Activated T-helper 2 cell treated with anti-CD3 and anti-CD28 coated beads, Interferon-gamma antibody, Interleukin-2, Interleukin-4, amounts not matched to agents 10 μg/mL and 5 μg/mL and 100 μg/mL, durations not matched to agents 14 hours and 24 hours and 36 hours (primary cell): ENCODE measurements at regions not wholly inside any gene's neighbourhood (a gene's known extent, or its start where the extent isn't known, plus 50 kb on each side); places are given as distances from the start of the nearest gene placed in this dataset.
"Not testable (repeated sequence)": the region's sequence is repeated elsewhere in the genome, so short reads cannot be mapped to it uniquely, and the experiment has no call there.

Experiments used
- DNase-seq: peaks from one replicate; pipeline ENCODE4 v3.0.0; 2021; ENCODE audit warnings: low spot score
- H3K27ac Mint-ChIP-seq: one replicate; pipeline ENCODE4 v1.8.0; 2021; ENCODE audit warnings: mixed read lengths
- H3K27me3 Mint-ChIP-seq: one replicate; pipeline ENCODE4 v1.8.0; 2021; ENCODE audit warnings: low read depth, mixed read lengths
- H3K36me3 Mint-ChIP-seq: one replicate; pipeline ENCODE4 v1.8.0; 2021; ENCODE audit warnings: low read depth, mixed read lengths
- H3K4me1 Mint-ChIP-seq: one replicate; pipeline ENCODE4 v1.8.0; 2021; ENCODE audit warnings: low read depth, mixed read lengths
- H3K4me3 Mint-ChIP-seq: one replicate; pipeline ENCODE4 v1.8.0; 2021; ENCODE audit warnings: low read depth, mild to moderate bottlenecking, moderate library complexity, mixed read lengths
- H3K9me3 Mint-ChIP-seq: one replicate; pipeline ENCODE4 v1.8.0; 2021; ENCODE audit warnings: mixed read lengths
- intact Hi-C: fragments of 100-400 bp; cut with micrococcal nuclease; formaldehyde crosslinking; loops from one replicate; pipeline ENCODE4 v1.15.1; 2023

- Mint-ChIP-seq H3K9me3 (peaks cover 10% of the 10 kb centered on the region), H3K27me3 (peaks cover 9% of the 10 kb centered on the region), H3K4me1 (peaks cover 11% of the 10 kb centered on the region), H3K4me3 (no peak overlapping the region), H3K27ac (no peak overlapping the region), H3K36me3 (no peaks in the 10 kb centered on the region)
- intact Hi-C loops: no loop called here
- no peak for DNase-seq
These were observed 54.9 kb upstream of the NBPF3 start for GRCh38 chr1:21385022-21385421.

GRCh38 chr1:21384620-21385019 lies 55.3 kb upstream of the NBPF3 start:
- DNase-seq: no peak
- H3K27ac Mint-ChIP-seq: no peak overlapping the region
- peaks cover 9% of the 10 kb centered on the region for H3K4me1 Mint-ChIP-seq
- intact Hi-C loops: no loop called here
- H3K27me3 Mint-ChIP-seq: peaks cover 12% of the 10 kb centered on the region
- H3K9me3 Mint-ChIP-seq: peaks cover 8% of the 10 kb centered on the region
- no peak overlapping the region for H3K4me3 Mint-ChIP-seq
- no peaks in the 10 kb centered on the region for H3K36me3 Mint-ChIP-seq

GRCh38 chr1:21383785-21384401 lies 56.0 kb upstream of the NBPF3 start:
- H3K27ac Mint-ChIP-seq: no peak overlapping the region
- no peaks in the 10 kb centered on the region for H3K36me3 Mint-ChIP-seq
- H3K4me1 Mint-ChIP-seq: peaks cover 9% of the 10 kb centered on the region
- DNase-seq: no peak
- intact Hi-C loops: no loop called here
- H3K9me3 Mint-ChIP-seq: peaks cover 11% of the 10 kb centered on the region
- H3K4me3 Mint-ChIP-seq: no peak overlapping the region
- H3K27me3 Mint-ChIP-seq: peaks cover 14% of the 10 kb centered on the region

- intact Hi-C loops: no loop called here
- peaks cover 9% of the 10 kb centered on the region for H3K4me1 Mint-ChIP-seq
- peaks cover 15% of the 10 kb centered on the region for H3K9me3 Mint-ChIP-seq
- no peak for DNase-seq
- no peaks in the 10 kb centered on the region for H3K36me3 Mint-ChIP-seq
- H3K27ac Mint-ChIP-seq: no peak overlapping the region
- peaks cover 14% of the 10 kb centered on the region for H3K27me3 Mint-ChIP-seq
- H3K4me3 Mint-ChIP-seq: no peak overlapping the region
These were observed 58.6 kb upstream of the NBPF3 start for GRCh38 chr1:21381354-21381753.

GRCh38 chr1:21380147-21380546 lies 59.8 kb upstream of the NBPF3 start:
- H3K36me3 Mint-ChIP-seq, intact Hi-C loops, H3K4me3 Mint-ChIP-seq, H3K4me1 Mint-ChIP-seq, H3K27ac Mint-ChIP-seq, DNase-seq: not testable (repeated sequence)
- Mint-ChIP-seq H3K9me3 (peaks cover 15% of the 10 kb centered on the region), H3K27me3 (peaks cover 14% of the 10 kb centered on the region)

GRCh38 chr1:21379571-21379970 lies 60.4 kb upstream of the NBPF3 start:
- H3K4me3 Mint-ChIP-seq: no peak overlapping the region

GRCh38 chr1:21378705-21379494 lies 61.0 kb upstream of the NBPF3 start:
- peaks cover 7% of the 10 kb centered on the region for H3K4me1 Mint-ChIP-seq
- peaks cover 15% of the 10 kb centered on the region for H3K9me3 Mint-ChIP-seq
- peaks cover 8% of the 10 kb centered on the region for H3K27me3 Mint-ChIP-seq
- no peaks in the 10 kb centered on the region for H3K36me3 Mint-ChIP-seq
- no peak for DNase-seq
- no peak overlapping the region for H3K27ac Mint-ChIP-seq
- intact Hi-C loops: no loop called here
- H3K4me3 Mint-ChIP-seq: no peak overlapping the region

More at GRCh38 chr1:21379571-21379970, 60.4 kb upstream of the NBPF3 start:
- intact Hi-C loops: no loop called here
- Mint-ChIP-seq H3K27me3 (peaks cover 11% of the 10 kb centered on the region), H3K27ac (no peak overlapping the region), H3K4me1 (peaks cover 9% of the 10 kb centered on the region), H3K9me3 (peaks cover 15% of the 10 kb centered on the region), H3K36me3 (no peaks in the 10 kb centered on the region)
- DNase-seq: no peak

- H3K36me3 Mint-ChIP-seq: no peaks in the 10 kb centered on the region
- H3K27ac Mint-ChIP-seq: no peak overlapping the region
- no peak for DNase-seq
These were observed 67.6 kb upstream of the NBPF3 start for GRCh38 chr1:21372383-21372782.

GRCh38 chr1:21369905-21370304 lies 70.0 kb upstream of the NBPF3 start:
- DNase-seq: no peak
- Mint-ChIP-seq H3K4me1 (peaks cover 7% of the 10 kb centered on the region), H3K9me3 (no peaks in the 10 kb centered on the region), H3K36me3 (no peaks in the 10 kb centered on the region), H3K4me3 (no peak overlapping the region), H3K27ac (no peak overlapping the region), H3K27me3 (peaks cover 2% of the 10 kb centered on the region)
- intact Hi-C loops: loop anchor here (5.0 kb wide), 2 partner anchors 98 to 153 kb away; no protein-coding TSS in a partner anchor

More at GRCh38 chr1:21372383-21372782, 67.6 kb upstream of the NBPF3 start:
- no peaks in the 10 kb centered on the region for H3K9me3 Mint-ChIP-seq
- no peaks in the 10 kb centered on the region for H3K27me3 Mint-ChIP-seq
- H3K4me3 Mint-ChIP-seq: no peak overlapping the region
- peaks cover 5% of the 10 kb centered on the region for H3K4me1 Mint-ChIP-seq
- intact Hi-C loops: no loop called here

GRCh38 chr1:21368515-21369289 lies 71.2 kb upstream of the NBPF3 start:
- no peak for DNase-seq
- no peaks in the 10 kb centered on the region for H3K36me3 Mint-ChIP-seq
- no peaks in the 10 kb centered on the region for H3K9me3 Mint-ChIP-seq

GRCh38 chr1:21367973-21368514 lies 71.9 kb upstream of the NBPF3 start:
- not testable (repeated sequence) for H3K9me3 Mint-ChIP-seq, H3K27ac Mint-ChIP-seq, H3K27me3 Mint-ChIP-seq, H3K4me1 Mint-ChIP-seq, H3K36me3 Mint-ChIP-seq, H3K4me3 Mint-ChIP-seq, DNase-seq
- intact Hi-C loops: loop anchor here (1.0 to 5.0 kb wide), 4 partner anchors 96 to 151 kb away; no protein-coding TSS in a partner anchor

More at GRCh38 chr1:21368515-21369289, 71.2 kb upstream of the NBPF3 start:
- intact Hi-C loops: loop anchor here (1.0 to 5.0 kb wide), 4 partner anchors 96 to 151 kb away; no protein-coding TSS in a partner anchor
- Mint-ChIP-seq H3K27me3 (peaks cover 2% of the 10 kb centered on the region), H3K4me1 (peaks cover 7% of the 10 kb centered on the region), H3K4me3 (no peak overlapping the region), H3K27ac (no peak overlapping the region)

- no peaks in the 10 kb centered on the region for H3K36me3 Mint-ChIP-seq
- intact Hi-C loops: loop anchor here (5.0 kb wide), 2 partner anchors 94 to 149 kb away; no protein-coding TSS in a partner anchor
These were observed 73.6 kb upstream of the NBPF3 start for GRCh38 chr1:21366288-21366687.

More at GRCh38 chr1:21366288-21366687, 73.6 kb upstream of the NBPF3 start:
- Mint-ChIP-seq H3K27ac (no peak overlapping the region), H3K9me3 (no peaks in the 10 kb centered on the region), H3K27me3 (peaks cover 2% of the 10 kb centered on the region), H3K4me3 (no peak overlapping the region), H3K4me1 (peaks cover 7% of the 10 kb centered on the region)
- DNase-seq: no peak
